Lower lobe of right lung (tissue), 2 donors: ENCODE measurements at regions not wholly inside any gene's neighbourhood (a gene's known extent, or its start where the extent isn't known, plus 50 kb on each side); places are given as distances from the start of the nearest gene placed in this dataset.

Experiments
- ATAC-seq, 2 donors: fragments of 200-7000 bp; cut with Tn5 transposase; one replicate each; pipeline ENCODE4 v1.9.1; 2020 to 2022; ENCODE audit warnings: mild to moderate bottlenecking in 2 of 2, moderate library complexity in 2 of 2
- DNase-seq: peaks from one replicate; pipeline ENCODE4 v3.0.0-alpha.2; 2020
- H3K27ac ChIP-seq: fragments of 200-600 bp; one replicate; pipeline ENCODE4 v1.8.0; 2022
- H3K27me3 ChIP-seq: fragments of 200-600 bp; one replicate; pipeline ENCODE4 v1.8.0; 2022; ENCODE audit warnings: low read depth
- H3K36me3 ChIP-seq: fragments of 200-600 bp; one replicate; pipeline ENCODE4 v1.8.0; 2022; ENCODE audit warnings: mild to moderate bottlenecking
- H3K4me1 ChIP-seq: fragments of 200-600 bp; one replicate; pipeline ENCODE4 v1.8.0; 2022
- H3K4me3 ChIP-seq: fragments of 200-600 bp; one replicate; pipeline ENCODE4 v1.8.0; 2022; ENCODE audit warnings: mild to moderate bottlenecking
- H3K9me3 ChIP-seq: fragments of 200-600 bp; one replicate; pipeline ENCODE4 v1.8.0; 2022
- intact Hi-C: fragments of 100-400 bp; cut with DNase I; formaldehyde crosslinking; loops from one replicate; pipeline ENCODE4 v1.11.0; 2022
- TF ChIP-seq, protein P1 (sequence below): fragments of 200-600 bp; IDR thresholded peaks from one replicate; pipeline ENCODE4 v1.8.0; 2022; ENCODE audit warnings: antibody characterized with exemption, mild to moderate bottlenecking
- donor health status: DM: no; HTN: yes; CAD: no; lungs with severe emphysema.

DNA sequence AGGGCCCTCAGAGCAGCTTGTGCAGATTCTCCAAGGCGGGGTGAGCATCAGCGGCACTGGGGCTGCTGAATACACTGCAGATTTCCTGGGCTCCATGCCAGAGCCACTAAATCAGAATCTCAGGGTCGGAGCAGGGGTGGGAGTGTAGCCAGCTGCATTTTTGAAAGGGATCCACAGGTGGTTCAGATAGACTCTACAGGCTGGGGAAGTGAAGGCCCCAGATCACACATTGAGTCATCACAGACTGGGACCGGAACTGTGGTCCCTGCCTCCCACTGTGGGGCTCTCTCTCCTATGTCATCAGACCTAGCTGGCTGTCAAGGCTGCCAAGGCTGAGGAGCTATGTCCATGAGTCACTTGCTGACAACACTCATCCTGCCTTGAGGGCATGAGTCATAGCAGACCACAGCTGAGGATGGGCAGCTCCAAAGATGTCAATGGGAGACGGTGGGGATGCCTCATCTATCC lies 162.3 kb upstream of the MAMLD1 start:
- H3K36me3 ChIP-seq, result no peaks in the 10 kb centered on the region
- no peak overlapping the region for H3K4me3 ChIP-seq
- peak; percentile 45 for DNase-seq
- intact Hi-C loops, result no loop called here
- no peak overlapping the region for H3K27ac ChIP-seq
- TF ChIP-seq, protein P1, sequence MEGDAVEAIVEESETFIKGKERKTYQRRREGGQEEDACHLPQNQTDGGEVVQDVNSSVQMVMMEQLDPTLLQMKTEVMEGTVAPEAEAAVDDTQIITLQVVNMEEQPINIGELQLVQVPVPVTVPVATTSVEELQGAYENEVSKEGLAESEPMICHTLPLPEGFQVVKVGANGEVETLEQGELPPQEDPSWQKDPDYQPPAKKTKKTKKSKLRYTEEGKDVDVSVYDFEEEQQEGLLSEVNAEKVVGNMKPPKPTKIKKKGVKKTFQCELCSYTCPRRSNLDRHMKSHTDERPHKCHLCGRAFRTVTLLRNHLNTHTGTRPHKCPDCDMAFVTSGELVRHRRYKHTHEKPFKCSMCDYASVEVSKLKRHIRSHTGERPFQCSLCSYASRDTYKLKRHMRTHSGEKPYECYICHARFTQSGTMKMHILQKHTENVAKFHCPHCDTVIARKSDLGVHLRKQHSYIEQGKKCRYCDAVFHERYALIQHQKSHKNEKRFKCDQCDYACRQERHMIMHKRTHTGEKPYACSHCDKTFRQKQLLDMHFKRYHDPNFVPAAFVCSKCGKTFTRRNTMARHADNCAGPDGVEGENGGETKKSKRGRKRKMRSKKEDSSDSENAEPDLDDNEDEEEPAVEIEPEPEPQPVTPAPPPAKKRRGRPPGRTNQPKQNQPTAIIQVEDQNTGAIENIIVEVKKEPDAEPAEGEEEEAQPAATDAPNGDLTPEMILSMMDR, result no peak
- H3K9me3 ChIP-seq, result no peaks in the 10 kb centered on the region
- peak; percentile 72 to 78 for ATAC-seq
- H3K4me1 ChIP-seq, result no peaks in the 10 kb centered on the region
- H3K27me3 ChIP-seq, result no peaks in the 10 kb centered on the region

DNA sequence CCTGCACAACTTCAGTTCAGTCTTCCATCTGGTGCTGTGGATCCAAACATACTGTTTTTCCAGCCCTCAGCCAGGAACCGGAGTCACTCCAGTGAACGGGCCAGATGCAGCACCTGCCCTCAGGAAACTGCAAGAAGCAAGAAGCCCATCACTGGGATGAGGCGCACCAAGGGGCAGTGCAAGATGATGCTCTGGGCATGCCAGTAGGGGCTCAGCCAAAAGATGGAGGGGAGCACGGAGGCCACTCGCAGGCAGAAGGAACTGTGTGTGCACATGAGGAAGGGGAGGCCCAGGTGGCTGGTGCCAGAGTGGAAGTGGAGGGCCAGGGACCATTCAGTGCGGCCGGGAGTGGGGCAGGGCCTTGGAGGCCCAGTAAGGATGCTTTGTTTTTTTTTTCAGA lies 161.7 kb upstream of the MAMLD1 start:
- intact Hi-C loops, result no loop called here
- TF ChIP-seq, protein P1, result no peak
- no peaks in the 10 kb centered on the region for H3K27me3 ChIP-seq
- no peak overlapping the region for H3K27ac ChIP-seq
- ATAC-seq (no peak), DNase-seq (no peak)
- no peaks in the 10 kb centered on the region for H3K36me3 ChIP-seq
- no peaks in the 10 kb centered on the region for H3K4me1 ChIP-seq
- H3K9me3 ChIP-seq, result no peaks in the 10 kb centered on the region
- no peak overlapping the region for H3K4me3 ChIP-seq

DNA sequence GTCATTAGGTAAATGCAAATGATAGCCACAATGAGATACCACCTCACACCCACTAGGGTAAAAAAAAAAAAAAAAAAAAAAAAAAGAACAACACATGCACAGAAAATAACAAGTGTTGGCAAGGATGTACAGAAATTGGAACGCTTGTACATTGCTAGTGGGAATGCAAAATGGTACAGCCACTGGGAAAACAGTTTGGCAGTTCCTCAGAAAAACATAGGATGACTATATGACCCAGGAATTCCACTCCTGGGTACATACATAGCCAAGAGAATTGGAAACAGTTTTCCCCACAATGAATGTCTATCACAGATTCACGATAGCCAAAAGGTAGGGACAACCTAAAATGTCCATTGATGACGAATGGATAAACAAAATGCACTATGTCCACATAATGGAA lies 161.3 kb upstream of the MAMLD1 start:
- intact Hi-C loops, result no loop called here
- no peak overlapping the region for H3K27ac ChIP-seq
- DNase-seq, result no peak

DNA sequence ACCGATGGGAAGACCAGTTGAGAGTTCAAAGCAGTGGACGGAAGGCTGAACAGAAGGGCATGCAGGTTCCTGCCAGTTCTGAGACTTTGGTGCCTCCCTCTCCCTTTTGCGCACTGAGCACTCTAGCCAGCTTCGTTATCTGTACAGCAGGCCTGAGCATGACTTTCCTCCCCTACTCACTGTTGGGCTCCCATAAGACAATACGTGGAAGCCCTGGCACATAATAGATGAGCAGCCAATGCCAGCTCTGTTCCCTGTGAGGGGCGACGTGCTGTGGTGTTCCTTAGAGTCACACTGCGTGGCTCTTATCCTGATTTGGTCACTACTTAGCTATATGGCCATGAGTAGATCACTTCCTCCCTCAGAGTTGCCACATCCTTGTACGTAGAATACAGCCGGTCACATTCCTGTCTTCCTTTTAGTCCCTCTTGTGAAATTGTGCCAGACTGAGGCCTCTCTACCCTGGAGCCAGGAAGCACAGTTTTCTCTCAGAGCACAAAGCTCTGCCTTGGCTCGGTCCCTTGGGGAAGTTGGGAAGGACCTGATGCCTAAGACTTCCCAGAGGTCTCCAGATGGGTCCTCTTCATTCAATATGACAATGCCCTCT lies 160.4 kb upstream of the MAMLD1 start:
- ATAC-seq (peak; percentile 64 to 65), DNase-seq (no peak)
- no peaks in the 10 kb centered on the region for H3K36me3 ChIP-seq
- no peak overlapping the region for H3K4me3 ChIP-seq
- H3K4me1 ChIP-seq, result no peaks in the 10 kb centered on the region
- intact Hi-C loops, result no loop called here
- H3K27me3 ChIP-seq, result no peaks in the 10 kb centered on the region
- no peaks in the 10 kb centered on the region for H3K9me3 ChIP-seq
- peak overlapping the region; percentile 31 for H3K27ac ChIP-seq
- TF ChIP-seq, protein P1, result no peak

More for the DNA sequence above, 161.3 kb upstream of the MAMLD1 start:
- TF ChIP-seq, protein P1, result no peak
- Histone ChIP-seq H3K36me3 (no peaks in the 10 kb centered on the region), H3K4me1 (no peaks in the 10 kb centered on the region), H3K27me3 (no peaks in the 10 kb centered on the region), H3K4me3 (no peak overlapping the region), H3K9me3 (no peaks in the 10 kb centered on the region)
- no peak for ATAC-seq

DNA sequence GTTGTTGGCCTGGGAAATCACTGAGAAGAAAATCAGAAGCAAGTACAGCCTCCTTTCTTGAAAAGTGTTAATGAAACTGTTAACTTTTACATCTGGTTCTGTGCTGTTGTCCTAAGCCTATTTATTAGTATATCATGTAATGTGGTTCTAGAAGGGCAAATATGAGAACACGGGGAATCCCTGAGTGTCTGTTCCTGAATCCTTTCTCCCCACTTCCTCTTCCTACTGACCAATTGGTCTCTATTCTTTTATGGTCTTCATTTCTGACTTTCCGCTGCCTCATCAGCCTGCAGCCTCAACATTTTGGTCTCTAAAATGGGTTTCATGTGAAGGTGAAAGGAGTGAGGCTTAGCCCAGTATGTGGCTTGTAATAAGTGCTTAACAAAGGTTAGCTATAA lies 159.9 kb upstream of the MAMLD1 start:
- ATAC-seq, result no peak
- Histone ChIP-seq H3K4me1 (no peaks in the 10 kb centered on the region), H3K27ac (peak overlapping the region; percentile 31), H3K36me3 (no peaks in the 10 kb centered on the region), H3K9me3 (no peaks in the 10 kb centered on the region), H3K4me3 (no peak overlapping the region), H3K27me3 (no peaks in the 10 kb centered on the region)
- no peak for DNase-seq
- TF ChIP-seq, protein P1, result no peak
- intact Hi-C loops, result no loop called here
